GM21717 (cell line): ENCODE measurements at regions not wholly inside any gene's neighbourhood (a gene's known extent, or its start where the extent isn't known, plus 50 kb on each side); places are given as distances from the start of the nearest gene placed in this dataset.

Source experiments
- ATAC-seq: cut with Tn5 transposase; IDR thresholded peaks from one replicate; pipeline ENCODE4 v1.9.1; 2021; ENCODE audit warnings: mild to moderate bottlenecking, moderate library complexity; ENCODE audit not compliant: unreplicated experiment

GRCh38 chr10:4051011-4051640, 266.1 kb upstream of the KLF6 start:
- no peak for ATAC-seq

- no peak for ATAC-seq
Observed at GRCh38 chr10:4050061-4050460, 265.1 kb upstream of the KLF6 start.

DNA sequence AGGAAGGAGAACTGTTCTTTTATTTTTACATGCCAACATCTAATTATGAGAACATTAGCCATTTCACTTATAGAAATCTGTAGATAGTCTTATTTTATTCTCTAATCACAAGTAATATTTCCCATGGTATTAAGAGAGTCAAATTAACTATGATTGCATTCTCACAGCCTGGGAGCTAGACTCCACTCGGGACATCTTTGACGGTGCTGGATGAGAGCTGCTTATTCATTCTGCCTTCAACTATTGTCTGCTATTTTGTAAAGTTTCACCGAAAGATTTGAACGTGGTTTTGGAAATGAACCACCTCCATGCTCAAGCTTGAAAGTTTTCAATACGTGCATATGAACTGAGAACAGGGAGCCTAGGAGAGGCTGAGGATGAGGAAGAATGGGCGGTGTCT, 264.3 kb upstream of the KLF6 start:
- ATAC-seq = no peak

DNA sequence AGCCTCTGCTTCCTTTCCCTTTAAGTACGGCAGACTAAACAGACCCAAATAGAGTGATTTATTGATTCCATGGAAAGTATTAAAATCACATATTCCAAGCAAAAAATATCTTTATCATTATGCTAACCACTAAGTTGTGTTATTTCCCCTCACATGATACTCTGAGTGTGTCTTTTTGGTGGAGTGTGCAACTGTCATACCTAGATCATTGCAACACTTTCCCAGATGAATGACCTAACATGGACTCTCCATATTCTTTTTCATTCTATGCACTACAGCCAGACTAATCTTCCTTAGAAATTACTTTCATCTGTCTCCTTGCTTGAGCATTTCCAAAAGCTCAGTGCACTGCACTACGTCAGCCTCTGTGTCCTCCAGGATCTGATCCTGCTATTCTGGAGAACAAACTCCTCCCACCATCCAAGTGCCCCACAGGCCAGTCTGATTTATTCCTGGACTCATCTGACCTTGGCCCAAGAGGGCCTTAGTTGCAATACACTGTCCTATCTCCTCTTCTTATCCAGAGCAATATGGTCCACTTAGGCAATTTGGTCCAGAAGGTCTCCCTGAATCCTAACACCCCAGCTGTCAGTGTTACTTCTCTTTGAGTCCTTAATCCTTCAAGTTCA, 263.3 kb upstream of the KLF6 start:
- no peak for ATAC-seq

DNA sequence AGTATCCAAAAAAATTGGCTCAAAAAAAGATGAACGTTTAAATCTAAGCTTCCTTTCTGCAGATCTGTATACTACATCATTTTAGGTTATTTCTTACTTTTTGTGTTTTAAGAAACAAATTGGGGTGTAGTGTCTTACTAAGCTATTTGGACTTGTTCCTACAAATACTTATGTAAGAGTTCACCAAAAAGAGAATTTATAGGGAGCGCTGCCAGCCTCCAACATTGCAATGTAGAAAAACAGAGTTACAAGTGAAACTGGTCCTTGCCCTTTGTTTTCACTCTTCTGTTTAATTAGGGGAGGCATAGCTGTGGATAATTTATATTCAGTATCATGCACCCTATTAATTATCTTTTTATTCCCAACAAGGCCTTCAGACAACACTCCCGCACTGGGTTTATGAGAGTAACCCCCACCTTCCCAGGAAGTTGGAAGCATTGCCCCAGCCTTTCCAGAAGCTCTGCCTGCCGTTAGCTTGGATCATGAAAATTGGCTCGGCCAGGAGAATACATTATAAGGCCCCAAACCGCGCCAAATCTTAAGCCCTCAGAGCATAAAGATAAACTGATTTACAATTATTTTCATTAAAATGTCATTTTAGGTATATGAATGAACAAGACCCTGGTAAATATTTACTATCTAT, 261.8 kb upstream of the KLF6 start:
- no peak for ATAC-seq

- no peak for ATAC-seq
Observed at GRCh38 chr10:4046030-4046429, 261.0 kb upstream of the KLF6 start.

DNA sequence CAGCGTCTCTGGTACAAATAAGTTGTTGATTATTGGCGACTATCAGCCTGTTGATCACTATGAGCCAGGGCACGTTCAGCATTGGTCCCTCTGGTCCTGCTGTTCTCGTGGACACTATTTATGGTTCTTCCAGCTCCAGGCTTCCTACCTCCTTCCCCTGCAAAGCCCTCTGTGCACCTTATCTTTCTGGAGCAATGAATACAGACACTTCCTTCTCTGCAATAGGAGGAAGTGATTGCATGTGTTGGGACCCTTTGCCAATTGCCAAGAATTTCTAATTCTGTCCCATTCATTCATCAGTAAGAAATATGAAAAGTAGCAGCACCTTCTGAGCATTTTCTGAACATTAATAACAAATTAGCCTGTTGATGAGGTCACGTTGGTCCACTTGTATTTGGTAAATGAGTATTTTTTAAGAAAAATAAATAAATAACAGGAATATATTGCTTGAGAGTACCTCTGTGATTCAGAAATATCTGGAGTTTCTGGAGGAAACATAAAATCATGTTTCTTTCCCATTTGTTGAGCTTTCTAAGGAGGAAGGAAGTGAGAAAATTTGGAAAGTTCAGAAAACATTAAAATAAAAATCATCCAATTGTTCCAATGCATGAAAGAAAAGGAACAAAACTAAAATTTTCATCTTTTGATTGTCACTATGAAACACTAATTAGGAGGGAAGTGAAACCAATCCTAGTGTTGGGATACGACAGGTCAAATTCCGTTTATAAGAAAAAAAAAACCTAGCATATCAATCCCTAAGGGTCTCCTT, 259.1 kb upstream of the KLF6 start:
- no peak for ATAC-seq

DNA sequence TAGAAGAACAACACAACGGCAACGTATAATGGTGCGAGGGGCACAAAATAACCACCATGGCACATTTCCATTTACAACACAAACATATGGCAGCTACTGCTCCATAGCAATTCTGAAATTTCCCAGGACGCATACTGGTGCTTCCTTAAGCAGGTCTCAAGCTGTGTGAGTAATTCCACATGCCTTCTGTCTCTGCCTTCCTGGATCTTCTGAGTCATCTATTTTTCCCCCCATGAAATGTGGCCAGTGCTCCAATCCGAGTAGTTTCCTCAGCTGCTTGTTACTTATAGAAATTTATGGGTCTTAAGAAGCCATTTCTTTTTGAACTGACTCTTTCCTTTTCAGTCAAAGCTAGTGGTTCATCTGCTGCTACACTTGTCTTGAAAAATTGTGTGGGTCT, 256.6 kb upstream of the KLF6 start:
- no peak for ATAC-seq

- ATAC-seq = no peak
Observed at GRCh38 chr10:4038000-4038399, 253.0 kb upstream of the KLF6 start.

DNA sequence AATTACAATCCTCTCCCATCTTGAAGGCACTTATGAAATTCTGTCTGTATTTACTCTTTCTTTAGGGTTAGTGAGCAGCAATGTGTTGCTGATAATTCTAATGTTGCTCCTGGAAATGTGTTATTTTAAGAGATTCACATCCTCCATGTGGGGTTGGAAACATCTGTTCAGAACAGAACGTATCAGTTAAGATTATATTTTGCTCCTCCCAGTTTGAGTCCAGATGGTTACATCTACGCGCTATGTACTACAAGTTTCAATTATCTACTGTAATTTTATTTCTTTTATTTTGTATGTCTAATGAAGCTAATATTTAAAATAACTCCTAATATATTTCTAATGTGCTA, 250.6 kb upstream of the KLF6 start:
- ATAC-seq = no peak

- no peak for ATAC-seq
Observed at GRCh38 chr10:4034907-4035598, 250.0 kb upstream of the KLF6 start.

- peak; percentile 88 for ATAC-seq
Observed at GRCh38 chr10:4033341-4033896, 248.4 kb upstream of the KLF6 start.

GRCh38 chr10:4029866-4030265, 244.9 kb upstream of the KLF6 start:
- ATAC-seq = no peak

DNA sequence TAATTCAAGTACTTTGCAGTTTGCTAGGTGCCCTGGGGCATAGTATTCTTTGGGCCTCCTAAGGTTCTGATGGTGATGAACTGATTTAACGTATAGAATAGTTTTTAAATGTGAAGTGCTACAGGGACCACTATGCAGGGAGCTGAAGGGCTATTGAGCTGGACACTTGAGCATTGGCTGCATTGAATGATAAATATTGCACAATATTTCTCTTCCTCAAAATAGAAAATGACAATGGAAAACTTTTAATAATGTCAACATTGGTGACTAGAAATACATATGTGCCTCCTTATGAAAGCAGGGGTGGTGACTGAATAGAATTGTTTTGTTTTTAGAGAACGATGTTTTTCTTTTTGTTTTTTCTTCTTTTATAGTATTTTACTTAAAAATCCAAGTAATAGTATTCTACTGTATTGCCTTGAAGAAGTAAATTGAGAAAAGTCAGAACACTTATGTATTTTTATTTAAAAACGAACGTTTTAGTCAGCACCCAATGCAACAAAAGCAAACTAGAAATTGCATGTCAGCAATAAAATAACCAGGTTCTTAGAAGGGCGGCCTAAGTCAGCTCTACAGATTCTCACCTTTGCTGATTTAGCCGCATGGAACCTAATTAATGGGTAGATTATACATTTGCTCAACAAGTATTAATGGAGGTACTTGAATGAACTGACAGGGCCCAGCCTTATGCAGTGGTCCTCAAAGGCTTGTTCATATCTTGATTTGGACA, 244.0 kb upstream of the KLF6 start:
- ATAC-seq = no peak

- ATAC-seq = no peak
Observed at GRCh38 chr10:4028027-4028471, 243.0 kb upstream of the KLF6 start.

- no peak for ATAC-seq
Observed at GRCh38 chr10:4025339-4025738, 240.3 kb upstream of the KLF6 start.

DNA sequence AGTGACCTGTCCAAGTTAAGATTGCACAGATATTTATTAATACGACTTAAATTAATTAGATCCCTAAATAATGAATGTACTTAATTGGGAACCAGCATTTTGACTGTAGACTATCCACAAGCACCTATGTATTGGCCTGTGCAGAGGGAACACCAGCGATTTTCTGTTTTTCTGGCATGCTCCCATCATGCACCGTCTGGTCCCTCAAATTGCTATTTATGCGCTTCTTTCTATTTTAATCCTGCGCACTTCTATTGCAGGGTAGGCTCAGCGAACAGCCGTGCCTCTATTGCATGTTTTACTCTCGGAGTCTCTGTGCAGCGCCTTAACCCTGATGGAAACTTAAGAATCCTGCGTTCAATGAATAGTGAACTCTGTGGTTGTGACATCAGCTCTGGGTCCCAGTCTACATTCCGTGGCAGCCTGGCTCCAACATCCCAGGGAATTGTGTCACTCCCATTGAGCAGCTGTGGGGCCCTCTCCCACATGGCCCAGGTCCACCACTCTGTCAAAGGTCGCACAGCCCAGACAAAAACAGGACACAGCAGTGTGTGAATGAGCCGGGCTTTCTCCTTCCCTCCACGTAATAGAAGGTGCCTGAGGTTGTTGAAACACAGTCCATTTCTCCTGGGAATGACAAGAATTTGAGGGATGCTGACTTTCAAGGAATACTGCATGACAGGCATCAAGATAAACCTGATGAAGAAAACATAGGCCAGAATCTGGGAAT, 239.7 kb upstream of the KLF6 start:
- no peak for ATAC-seq

DNA sequence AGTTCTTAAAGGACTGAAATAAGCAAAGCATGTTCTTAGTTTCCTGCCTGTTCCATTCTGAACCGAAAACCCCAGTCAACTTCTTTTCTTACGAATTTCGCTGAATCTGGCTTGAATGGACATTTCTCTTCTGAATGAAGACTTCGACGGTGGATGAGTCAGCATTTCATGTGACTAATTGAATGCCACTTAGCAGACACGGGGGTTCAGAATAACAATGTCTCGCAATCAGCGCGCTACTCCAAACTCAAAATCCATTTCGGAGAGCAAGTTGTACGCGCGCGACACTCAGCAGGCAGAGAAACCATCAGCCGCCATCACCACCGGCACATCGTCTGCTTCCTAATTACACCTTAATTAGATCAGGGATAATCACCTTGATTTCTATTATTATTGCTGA, 239.0 kb upstream of the KLF6 start:
- ATAC-seq = no peak

- ATAC-seq = no peak
Observed at GRCh38 chr10:4022473-4022872, 237.5 kb upstream of the KLF6 start.

- ATAC-seq = no peak
Observed at GRCh38 chr10:4020631-4021030, 235.6 kb upstream of the KLF6 start.
